Endothelial cell of umbilical vein (primary cell): ENCODE measurements at regions not wholly inside any gene's neighbourhood (a gene's known extent, or its start where the extent isn't known, plus 50 kb on each side); places are given as distances from the start of the nearest gene placed in this dataset.

Experiments used
- CTCF ChIP-seq, 2 donors: IDR thresholded peaks; 1 replicate in 1 of 2; 2 replicates in 1 of 2; pipeline ENCODE4 v1.5.1; 2011; ENCODE audit warnings: low read length in 2 of 2, mild to moderate bottlenecking in 2 of 2, moderate library complexity in 2 of 2, control low read depth in 1 of 2, inconsistent platforms in 1 of 2, low read depth in 1 of 2; ENCODE audit not compliant: insufficient read depth in 1 of 2; ENCODE audit errors: extremely low read depth in 1 of 2
- EZH2 ChIP-seq: IDR thresholded peaks from 2 replicates; pipeline ENCODE4 v1.6.1; 2012; ENCODE audit warnings: borderline replicate concordance, low read depth, mild to moderate bottlenecking, moderate library complexity, low read length, inconsistent platforms; ENCODE audit not compliant: severe bottlenecking
- GATA2 ChIP-seq: IDR thresholded peaks from 2 replicates; pipeline ENCODE4 v1.7.0; 2011; ENCODE audit warnings: low read depth, mild to moderate bottlenecking, moderate library complexity, mixed read lengths, low read length; ENCODE audit not compliant: insufficient read length, insufficient read depth
- MAX ChIP-seq: IDR thresholded peaks from 2 replicates; pipeline ENCODE4 v1.6.1; 2011; ENCODE audit not compliant: insufficient read depth, insufficient read length
- POLR2A ChIP-seq: IDR thresholded peaks from 2 replicates; pipeline ENCODE4 v1.6.1; 2012; ENCODE audit warnings: low read depth, mild to moderate bottlenecking, control low read depth, low read length
- POLR2AphosphoS5 ChIP-seq: IDR thresholded peaks from 2 replicates; pipeline ENCODE4 v1.6.1; 2012; ENCODE audit warnings: low read depth, mild to moderate bottlenecking, control low read depth, low read length, moderate library complexity; ENCODE audit not compliant: insufficient read depth

DNA sequence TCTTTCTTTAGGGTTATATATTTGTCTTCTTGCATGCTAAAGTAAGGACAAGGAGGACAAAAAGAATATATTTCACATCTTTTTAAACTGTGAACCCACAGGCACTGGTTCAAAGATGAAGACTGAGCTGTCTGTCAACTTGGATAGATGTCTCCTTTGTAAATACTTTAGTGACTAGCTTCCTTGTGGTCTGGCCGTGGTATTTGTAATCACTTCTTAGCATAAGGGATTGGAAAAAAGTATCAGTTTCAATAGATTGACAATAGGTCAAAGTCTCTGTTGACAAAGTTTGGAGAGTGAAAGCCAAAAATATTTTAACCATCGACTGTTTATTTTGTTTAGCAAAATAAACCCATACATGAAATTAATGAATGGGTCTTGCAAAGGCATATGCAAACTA lies 91.4 kb downstream of the TMEM167A start:
- no peak for TF ChIP-seq CTCF (IDR thresholded peaks at IDR 0.05; ENCODE audit: extremely low read depth in 1 of 2, insufficient read depth in 1 of 2, low read depth in 1 of 2, low read length in 2 of 2)
- TF ChIP-seq POLR2A: no peak
- no peak for TF ChIP-seq POLR2AphosphoS5
- TF ChIP-seq EZH2: no peak
- no peak for TF ChIP-seq GATA2
- no peak for TF ChIP-seq MAX
